Mucosa of descending colon (tissue), 3 donors: ENCODE measurements at regions not wholly inside any gene's neighbourhood (a gene's known extent, or its start where the extent isn't known, plus 50 kb on each side); places are given as distances from the start of the nearest gene placed in this dataset.

Experiments used
- ATAC-seq: fragments of 200-7000 bp; cut with Tn5 transposase; one replicate; pipeline ENCODE4 v1.9.1; 2020; ENCODE audit warnings: mild to moderate bottlenecking, moderate library complexity
- DNase-seq, 3 donors: peaks; one replicate each; pipeline ENCODE4 v3.0.0-alpha.2; 2020
- H3K36me3 ChIP-seq: fragments of 200-600 bp; one replicate; pipeline ENCODE4 v1.8.0; 2021; ENCODE audit warnings: low read depth, mild to moderate bottlenecking
- H3K4me1 ChIP-seq: fragments of 200-600 bp; one replicate; pipeline ENCODE4 v1.8.0; 2021; ENCODE audit warnings: low read depth, mild to moderate bottlenecking
- H3K4me3 ChIP-seq: fragments of 200-600 bp; one replicate; pipeline ENCODE4 v1.8.0; 2021; ENCODE audit warnings: mild to moderate bottlenecking
- H3K9me3 ChIP-seq: fragments of 200-600 bp; one replicate; pipeline ENCODE4 v1.8.0; 2021; ENCODE audit warnings: mild to moderate bottlenecking
- intact Hi-C, 2 donors: fragments of 100-400 bp; cut with DNase I in 1 of 2; cut with micrococcal nuclease in 1 of 2; formaldehyde crosslinking; loops; one replicate each; pipeline versions ENCODE4 v1.11.0 to v1.11.1; 2022; cut with DNase I, micrococcal nuclease
- TF ChIP-seq, protein P1 (sequence below): fragments of 200-600 bp; IDR thresholded peaks from one replicate; pipeline ENCODE4 v1.8.0; 2022; ENCODE audit warnings: antibody characterized with exemption, mild to moderate bottlenecking
- donor health status: DM: no; HTN: no; CAD: no; lungs with moderate emphysema.
- donor health status: DM: no; HTN: no; CAD: no.
- donor health status: DM: no; HTN: yes; CAD: no.

DNA sequence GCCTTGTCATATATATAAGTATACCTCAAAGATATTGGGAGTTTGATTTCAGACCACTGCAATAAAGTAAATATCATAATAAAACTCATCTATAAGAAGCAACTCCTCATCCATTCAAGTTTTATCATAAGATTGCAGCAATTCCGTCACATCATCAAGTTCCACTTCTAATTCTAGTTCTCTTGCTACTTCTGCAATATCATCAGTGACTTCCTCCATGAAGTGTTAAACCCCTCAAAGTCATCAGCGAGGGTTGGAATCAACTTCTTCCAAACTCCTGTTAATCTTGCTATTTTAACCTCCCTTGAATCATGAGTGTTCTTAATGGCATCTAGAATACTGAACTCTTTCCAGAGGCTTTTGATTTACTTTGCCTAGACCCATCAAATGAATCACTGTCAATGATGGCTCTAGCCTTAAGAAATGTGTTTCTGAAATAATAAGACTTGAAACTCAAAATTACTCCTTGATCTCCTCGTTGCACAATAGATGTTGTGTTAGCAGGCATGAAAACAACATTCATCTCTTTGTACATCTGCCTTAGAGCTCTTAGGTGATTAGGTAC lies 88.3 kb downstream of the RPE65 start:
- TF ChIP-seq, protein P1, sequence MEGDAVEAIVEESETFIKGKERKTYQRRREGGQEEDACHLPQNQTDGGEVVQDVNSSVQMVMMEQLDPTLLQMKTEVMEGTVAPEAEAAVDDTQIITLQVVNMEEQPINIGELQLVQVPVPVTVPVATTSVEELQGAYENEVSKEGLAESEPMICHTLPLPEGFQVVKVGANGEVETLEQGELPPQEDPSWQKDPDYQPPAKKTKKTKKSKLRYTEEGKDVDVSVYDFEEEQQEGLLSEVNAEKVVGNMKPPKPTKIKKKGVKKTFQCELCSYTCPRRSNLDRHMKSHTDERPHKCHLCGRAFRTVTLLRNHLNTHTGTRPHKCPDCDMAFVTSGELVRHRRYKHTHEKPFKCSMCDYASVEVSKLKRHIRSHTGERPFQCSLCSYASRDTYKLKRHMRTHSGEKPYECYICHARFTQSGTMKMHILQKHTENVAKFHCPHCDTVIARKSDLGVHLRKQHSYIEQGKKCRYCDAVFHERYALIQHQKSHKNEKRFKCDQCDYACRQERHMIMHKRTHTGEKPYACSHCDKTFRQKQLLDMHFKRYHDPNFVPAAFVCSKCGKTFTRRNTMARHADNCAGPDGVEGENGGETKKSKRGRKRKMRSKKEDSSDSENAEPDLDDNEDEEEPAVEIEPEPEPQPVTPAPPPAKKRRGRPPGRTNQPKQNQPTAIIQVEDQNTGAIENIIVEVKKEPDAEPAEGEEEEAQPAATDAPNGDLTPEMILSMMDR, result no peak
- no peaks in the 10 kb centered on the region for H3K9me3 ChIP-seq
- intact Hi-C loops, result no loop called here
- DNase-seq (no peak), ATAC-seq (no peak)
- no peaks in the 10 kb centered on the region for H3K4me1 ChIP-seq
- no peaks in the 10 kb centered on the region for H3K36me3 ChIP-seq
- H3K4me3 ChIP-seq, result no peak overlapping the region

DNA sequence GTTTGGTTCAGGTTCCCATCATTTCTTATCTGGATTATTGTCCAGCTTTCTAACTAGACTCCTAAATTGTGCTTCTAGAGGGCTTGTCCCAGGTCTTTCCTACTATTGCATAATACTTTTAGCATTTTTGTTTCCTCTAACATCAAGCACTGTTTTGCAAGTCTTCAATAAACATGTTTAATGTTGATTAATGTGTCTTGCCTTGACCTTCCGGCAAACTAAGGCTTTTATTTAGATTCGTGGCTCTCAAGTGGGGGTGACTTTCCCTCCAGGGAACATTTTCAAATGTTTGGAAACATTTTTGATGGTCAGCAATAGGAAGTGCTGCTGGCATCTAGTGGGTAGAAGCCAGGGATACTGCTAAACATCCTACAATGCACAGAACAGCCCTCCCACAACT lies 90.7 kb downstream of the RPE65 start:
- TF ChIP-seq, protein P1, result no peak
- Histone ChIP-seq H3K36me3 (no peaks in the 10 kb centered on the region), H3K4me1 (no peaks in the 10 kb centered on the region), H3K4me3 (no peak overlapping the region), H3K9me3 (no peaks in the 10 kb centered on the region)
- ATAC-seq (no peak), DNase-seq (no peak)
- intact Hi-C loops, result no loop called here

DNA sequence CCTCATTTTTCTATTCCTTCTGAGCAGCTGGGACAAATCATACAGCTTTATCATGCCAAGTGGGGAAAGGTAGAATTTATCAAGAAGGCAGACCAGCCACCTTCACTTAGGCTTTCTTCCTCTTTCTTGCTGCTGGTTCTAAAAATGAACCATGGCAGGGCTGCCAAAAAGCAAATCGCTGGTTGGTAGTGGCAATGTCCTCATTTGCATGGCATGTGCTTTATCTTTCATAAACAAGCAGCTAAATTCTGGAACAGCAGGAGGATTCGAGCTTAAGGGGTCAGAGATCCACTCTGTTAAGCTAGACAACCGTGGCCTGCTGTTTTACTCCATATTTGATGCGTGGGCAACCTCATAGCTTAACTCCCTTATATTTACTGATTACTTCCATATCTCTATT lies 91.3 kb downstream of the RPE65 start:
- no peak overlapping the region for H3K4me3 ChIP-seq
- ATAC-seq (no peak), DNase-seq (no peak)
- TF ChIP-seq, protein P1, result no peak
- no peaks in the 10 kb centered on the region for H3K4me1 ChIP-seq
- H3K9me3 ChIP-seq, result no peaks in the 10 kb centered on the region
- no peaks in the 10 kb centered on the region for H3K36me3 ChIP-seq
- intact Hi-C loops, result no loop called here

DNA sequence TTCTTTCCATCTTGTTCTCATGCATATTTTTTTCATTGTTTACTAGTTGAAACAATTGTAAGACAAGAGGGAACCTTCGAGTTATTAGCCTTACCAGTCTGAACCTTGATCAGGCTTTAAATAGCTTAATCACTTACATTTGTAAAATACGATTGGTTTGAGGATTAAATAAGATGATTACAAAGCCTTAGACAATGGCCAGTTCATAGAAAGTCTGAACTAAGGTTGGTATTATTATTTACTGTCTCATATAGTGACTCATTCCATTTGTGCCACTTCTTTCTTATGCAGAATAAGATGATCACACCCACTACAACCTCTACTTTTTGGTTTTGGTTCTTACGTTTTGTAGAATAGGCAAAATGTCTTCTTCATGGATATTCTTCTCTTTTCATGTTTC lies 94.1 kb downstream of the RPE65 start:
- Histone ChIP-seq H3K4me1 (no peaks in the 10 kb centered on the region), H3K4me3 (no peak overlapping the region), H3K36me3 (no peaks in the 10 kb centered on the region), H3K9me3 (no peaks in the 10 kb centered on the region)
- TF ChIP-seq, protein P1, result no peak
- intact Hi-C loops, result no loop called here
- DNase-seq (no peak), ATAC-seq (no peak)

DNA sequence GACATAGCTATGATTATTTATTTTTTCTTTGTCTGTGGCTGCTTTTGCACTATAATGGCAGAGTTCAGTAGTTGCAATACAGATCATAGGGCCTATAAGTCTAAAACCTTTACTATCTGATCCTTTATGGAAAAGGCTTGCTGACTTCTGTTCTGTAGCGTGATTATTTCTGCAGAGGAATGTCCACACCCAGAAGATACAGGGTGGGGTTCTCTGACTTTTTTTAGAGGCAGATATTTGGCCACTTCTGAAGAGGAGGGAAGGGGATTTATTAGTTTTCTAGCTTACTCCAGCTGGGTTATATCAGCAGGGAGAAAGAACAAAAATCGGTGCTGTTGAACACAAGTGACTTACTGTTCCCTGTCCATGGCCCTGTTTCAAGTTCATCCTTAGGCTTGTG lies 97.6 kb downstream of the RPE65 start:
- Histone ChIP-seq H3K9me3 (no peaks in the 10 kb centered on the region), H3K4me1 (no peaks in the 10 kb centered on the region), H3K4me3 (no peak overlapping the region), H3K36me3 (no peaks in the 10 kb centered on the region)
- TF ChIP-seq, protein P1, result no peak
- intact Hi-C loops, result no loop called here
- ATAC-seq, result no peak
- no peak for DNase-seq

DNA sequence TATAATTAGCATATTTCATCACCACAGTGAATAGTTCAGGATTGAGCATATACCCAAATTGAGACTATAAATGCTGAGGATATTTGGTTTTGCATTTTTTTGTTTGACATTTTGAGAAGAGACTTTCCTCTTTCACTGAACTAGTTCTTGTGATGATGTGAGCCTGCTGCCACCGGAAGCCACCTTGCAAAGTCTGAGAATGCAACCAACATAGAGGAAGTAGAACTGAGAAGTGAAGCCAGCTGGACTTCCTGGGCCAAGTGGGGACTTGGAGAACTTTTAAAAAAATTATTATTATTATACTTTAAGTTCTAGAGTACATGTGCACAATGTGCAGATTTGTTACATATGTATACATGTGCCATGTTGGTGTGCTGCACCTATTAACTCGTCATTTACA lies 102.3 kb downstream of the RPE65 start:
- intact Hi-C loops, result loop anchor here in 1 of 2 donors (5.0 kb wide), 1 partner anchor 230 kb away; no protein-coding TSS in a partner anchor
- Histone ChIP-seq H3K4me1 (no peaks in the 10 kb centered on the region), H3K4me3 (no peak overlapping the region), H3K36me3 (no peaks in the 10 kb centered on the region), H3K9me3 (no peaks in the 10 kb centered on the region)
- TF ChIP-seq, protein P1, result no peak
- ATAC-seq, result no peak
- DNase-seq, result peak in 1 of 3 donors; percentile 22
